NCI-H82 treated with DMSO at 0.1 percent for 48 hours (cell line): ENCODE measurements at regions not wholly inside any gene's neighbourhood (a gene's known extent, or its start where the extent isn't known, plus 50 kb on each side); places are given as distances from the start of the nearest gene placed in this dataset.

ENCODE experiments used
- DNase-seq: peaks from one replicate; lab custom pipeline; 2025; ENCODE audit not compliant: unreplicated experiment; lab: John Stamatoyannopoulos, UW

DNA sequence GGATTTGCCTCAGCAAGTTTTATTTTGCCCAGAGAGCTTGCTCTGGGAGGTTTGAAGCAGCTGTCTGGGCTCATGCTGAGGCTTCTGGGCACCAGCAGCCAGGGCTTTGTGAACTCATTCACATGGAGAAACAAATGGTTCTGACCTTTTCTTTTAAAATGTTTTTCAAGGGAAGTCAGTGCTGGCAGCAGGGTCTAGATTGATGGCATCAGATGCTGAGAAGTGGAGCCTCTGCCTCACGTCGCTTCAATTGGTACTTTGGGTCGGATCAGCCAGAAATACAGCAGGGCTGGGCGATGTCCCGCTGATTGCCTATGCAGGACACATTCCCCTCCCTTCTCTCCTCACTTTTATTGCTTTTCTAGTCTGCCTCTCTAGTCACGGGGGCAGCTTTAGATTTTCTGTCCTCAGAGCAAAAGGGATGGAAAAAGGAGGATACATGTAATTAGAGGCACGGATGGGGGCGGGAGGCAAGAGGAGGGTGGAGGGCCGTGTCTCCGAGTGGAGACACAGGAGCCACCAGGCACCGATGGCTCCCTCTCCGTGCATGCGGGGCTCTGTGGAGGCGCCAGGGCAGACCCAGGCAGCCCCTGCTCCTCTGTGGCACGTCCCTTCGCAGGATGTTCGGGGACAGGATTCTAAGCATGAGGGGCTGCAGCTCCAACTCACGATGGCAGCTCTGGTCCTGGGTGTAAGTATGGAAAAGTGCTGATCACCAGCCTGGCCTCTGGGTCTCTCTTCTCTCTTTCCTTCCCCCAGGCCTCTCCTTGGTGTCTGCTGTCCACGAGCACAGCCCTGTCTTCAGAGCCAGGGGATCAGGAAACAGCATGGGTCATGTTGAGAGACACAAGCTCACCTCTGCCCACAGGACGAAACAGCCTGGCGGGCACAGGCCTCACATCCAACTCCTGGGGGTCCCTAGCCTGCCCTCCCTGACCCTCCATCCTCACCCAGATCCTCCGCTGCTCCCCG is 116.1 kb downstream of the FAM43A start:
- DNase-seq, result no peak

DNA sequence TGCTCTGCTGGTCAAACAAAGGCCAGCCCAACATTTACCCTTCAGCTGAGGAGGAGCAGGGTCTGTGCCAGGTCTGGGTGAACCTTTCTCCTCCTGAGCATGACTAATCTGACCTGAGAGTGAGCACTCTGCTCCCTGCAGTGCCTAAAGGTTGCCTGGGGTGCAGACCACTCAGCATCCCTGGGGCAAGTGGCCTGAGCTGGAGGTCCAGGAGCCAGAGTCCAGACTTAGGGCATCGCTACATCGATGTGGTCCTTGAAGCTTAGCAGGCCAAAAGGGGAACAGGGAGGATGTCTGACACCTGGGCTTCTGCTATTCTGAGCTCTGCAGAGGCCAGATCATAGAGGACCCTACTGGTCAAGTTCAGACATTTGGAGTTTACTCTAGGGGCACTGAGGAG is 119.1 kb downstream of the FAM43A start:
- no peak for DNase-seq

DNA sequence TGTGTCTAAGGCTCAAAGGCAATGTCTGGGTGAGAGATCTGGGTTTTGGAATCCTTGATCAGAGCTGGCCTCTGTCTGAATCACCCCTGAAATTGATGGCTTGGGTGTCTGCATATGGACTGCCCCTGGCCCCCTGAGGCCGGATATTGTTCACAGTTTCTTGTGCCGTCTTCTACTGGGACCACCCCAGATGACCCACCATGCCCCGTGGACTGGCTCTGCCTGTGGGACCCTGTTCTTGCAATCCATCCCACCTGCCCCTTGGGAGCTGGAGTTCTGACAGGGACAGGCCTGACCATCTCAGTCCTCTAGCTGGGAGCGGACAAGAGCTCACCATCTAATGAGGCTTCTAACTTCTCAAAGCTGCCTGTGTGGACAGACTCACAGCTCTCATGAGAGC is 119.9 kb downstream of the FAM43A start:
- DNase-seq, result no peak

DNA sequence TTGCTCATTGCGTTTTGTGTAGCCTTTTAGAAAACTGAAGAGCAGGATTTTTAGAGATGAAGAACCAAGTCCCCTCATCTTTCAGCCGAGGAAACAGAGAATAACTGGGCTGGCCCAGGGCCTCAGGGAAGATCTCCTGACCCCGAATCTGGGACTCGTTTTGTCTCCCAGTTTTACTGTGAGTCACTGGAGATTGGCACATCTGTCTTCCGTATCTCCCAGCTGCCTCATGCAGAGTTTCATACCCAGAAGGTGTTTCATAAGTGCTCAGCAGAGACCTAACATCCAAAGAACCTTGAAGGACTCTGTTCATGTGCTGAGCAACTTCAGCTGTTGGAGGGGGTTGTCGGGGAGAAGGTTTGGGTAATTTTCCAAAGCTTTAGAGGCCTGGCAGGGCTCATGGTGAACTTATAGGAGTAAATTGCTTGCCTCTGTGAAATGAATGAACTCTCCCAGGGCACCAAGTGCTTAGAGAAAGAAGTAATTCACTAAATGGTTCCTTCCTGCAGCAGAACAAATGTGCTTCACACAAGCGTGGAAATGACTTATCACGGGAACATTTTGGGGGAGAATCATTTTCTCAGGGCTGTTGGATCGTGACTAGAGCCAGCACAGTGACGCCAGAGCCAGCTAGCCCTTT is 121.4 kb downstream of the FAM43A start:
- no peak for DNase-seq

DNA sequence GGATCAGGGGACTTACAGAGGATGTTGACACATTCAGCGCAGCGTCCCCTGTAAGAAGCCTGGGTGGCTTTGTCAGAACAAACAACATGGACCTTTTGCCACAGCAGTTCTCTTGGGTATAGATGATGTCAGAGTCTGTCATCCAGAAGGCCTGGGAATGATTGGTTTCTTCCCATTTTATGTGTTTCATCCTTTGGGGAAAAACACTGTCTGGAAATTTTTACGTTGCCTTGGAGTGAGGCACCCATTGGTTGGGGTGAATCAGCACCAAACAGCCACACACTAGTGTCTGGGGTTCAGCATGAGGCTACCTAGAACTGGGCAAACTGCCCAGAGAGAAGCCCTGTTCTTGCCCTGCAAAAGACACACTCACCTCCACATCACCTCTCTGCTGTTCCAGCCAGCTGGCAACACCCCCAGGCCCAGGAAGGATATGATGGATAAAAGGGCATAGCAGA is 123.0 kb downstream of the FAM43A start:
- no peak for DNase-seq

DNA sequence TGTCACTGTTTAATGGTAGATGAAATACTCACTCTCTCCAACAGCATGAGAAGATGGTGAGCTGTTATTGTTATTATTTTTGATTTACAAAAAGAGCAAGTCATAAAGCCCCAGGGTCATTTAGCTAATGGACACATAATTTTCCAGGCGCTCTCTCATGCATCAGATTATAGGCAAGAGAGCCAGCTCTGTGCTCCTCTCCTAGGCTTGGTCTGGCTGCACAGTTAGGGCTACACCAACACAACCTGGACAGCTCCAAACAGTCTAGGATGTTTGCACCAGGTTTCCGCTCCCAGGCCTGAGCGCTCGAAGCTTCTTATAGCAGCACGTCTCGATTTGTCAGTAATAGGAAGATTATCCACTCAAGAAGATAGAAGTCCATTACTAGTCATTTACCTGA is 123.7 kb downstream of the FAM43A start:
- DNase-seq, result no peak

DNA sequence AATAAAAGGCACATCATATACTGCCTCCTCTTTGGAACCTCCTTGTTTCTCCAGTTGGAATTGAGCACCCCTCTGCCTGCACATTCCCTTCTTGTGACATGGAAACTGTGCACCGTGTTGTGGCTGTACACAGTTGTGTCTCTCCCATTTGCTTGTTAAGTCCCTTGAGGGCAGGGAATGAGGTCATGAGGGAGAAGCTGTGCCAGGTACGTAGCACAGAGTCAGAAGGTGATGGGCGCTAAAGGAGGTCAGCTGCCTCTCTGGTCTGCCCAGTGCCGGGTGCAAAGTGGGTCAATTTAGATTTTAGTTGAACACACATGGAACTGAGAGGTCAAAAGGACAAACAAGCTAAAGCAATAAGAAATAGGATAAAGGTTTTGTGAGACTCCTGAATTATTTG is 124.4 kb downstream of the FAM43A start:
- DNase-seq, result no peak

DNA sequence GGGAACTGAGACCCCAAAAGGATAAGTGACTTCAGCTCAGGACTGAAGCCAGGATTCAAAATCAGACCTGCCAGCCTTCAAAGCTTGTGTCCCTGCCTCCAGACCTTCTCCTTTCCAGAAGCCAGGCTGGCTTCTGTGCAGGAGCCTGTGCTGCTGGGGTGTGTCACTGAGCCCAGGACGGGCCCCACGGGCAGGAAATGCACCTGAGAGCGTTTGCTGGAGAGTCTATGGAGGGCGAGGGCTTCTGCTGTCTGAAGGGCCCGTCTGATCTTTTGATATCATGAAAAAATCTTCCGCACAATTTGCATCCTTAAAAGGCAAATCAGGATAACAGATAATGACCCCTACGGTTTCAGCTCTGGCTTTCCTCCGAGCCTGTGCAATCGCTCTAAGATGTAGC is 125.4 kb downstream of the FAM43A start:
- DNase-seq, result no peak

DNA sequence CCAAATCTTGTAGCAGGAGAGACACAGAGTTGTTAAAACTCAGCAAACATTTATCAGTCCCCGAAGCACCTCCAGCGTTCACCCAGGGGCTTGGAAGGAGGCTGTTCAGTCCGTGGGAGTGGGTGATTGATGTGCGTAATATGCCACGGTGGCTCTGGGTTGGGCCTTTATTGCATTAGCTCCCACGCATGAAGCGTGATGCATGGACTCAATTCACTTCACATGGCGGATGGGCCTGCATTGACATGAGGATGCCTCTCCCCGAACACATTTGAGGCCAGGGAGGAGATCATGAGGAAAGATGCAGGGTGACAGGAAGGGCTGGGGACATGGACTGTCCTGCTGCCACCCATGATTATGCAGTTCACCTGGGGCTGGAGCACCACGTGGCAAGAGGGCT is 126.5 kb downstream of the FAM43A start:
- no peak for DNase-seq

DNA sequence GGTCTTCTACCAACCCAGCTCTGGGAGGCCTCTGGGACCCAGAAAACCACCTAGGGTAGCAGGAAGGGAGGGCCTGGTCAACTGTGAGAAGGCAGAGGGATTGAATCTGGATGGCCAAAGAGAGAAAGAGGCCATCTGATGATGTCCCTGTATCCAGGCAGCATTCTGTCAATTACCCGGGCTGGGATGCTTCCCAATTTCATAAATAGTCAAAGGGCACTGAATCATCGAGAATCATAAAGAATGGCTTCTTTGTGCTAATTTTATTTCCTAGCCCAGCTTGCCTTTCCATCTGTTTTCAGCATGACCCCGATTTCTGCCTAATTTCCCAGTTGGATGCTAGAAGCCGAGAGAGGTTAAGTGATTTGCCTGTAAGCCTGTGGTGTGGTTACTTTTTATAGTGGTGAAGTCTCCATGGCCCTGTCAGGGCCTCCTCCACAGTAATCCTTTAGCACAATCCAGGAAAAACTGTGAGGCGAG is 129.2 kb downstream of the FAM43A start:
- no peak for DNase-seq

DNA sequence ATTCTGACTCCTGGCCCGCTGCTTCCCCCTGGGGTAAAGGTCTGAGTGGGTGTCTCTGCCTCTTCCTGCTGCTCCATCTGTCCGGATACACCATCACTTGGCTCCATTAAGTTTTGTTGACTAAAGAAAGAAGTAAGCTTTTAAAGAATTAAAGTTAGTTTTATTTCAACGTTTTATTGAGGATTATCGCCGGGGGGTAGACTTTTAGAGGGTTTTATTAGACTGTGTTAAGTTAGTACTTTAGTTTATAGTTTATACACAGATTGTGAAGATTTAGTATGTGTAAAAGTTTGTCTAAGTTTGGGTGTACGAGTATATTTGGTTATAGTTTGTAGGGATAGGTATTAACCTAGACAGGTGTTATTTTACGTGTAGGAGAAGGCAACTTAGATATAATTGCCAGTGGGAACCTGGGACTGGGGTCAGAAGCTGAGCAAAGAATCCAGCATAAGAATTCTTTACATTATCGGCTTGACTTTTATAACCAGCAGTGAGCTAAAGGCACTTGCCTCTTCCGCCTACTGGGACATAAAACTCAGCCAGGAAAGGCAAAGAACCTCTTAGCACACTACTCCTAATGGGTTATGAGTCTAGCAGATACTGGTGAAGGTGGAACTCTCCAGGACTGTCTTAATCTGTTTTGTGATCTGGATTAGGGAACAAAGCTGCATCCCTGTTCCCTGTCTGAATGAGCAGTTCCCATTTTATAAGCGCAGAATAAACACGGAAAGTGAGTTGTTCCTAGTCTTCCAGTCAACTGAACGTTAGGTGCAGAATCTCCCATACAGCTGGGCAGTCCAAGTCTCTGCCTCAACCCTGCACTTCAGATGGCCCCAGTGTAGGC is 131.3 kb downstream of the FAM43A start:
- DNase-seq, result peak; percentile 14

DNA sequence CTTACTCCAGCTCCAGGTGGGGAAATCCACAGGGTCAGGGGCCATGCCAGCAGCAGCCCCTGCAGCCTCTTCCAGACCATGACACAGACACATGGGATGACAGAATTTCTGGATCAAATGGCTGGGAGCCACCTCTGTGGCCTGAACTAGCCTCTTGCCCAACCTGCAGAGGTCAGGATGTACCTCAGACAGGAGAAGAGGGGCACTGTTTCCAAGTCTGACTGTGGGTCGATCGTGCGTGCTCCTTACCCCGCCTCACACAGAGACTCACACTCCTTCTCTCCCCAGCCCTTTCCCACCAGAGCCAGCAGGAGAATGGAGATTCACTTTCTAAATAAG is 131.9 kb downstream of the FAM43A start:
- no peak for DNase-seq

DNA sequence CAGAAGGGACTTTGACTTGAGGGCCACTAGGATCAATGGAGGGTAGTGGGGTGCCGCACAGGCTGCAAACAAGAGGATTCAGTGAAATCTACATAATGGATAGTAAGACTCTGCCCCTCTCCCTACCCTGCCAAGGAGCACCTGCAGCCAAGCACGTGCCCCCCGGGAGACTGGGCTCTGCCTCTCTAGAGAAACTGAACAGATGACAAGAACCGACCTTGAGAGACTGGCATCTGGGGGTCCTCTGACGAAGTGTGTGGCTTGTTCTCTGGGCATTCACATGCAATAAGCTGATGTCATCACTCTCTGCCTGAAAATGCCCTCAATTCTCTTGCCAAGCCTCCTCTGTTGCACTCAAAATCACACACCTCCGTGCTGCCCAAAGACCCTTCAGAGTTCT is 132.3 kb downstream of the FAM43A start:
- DNase-seq, result no peak

DNA sequence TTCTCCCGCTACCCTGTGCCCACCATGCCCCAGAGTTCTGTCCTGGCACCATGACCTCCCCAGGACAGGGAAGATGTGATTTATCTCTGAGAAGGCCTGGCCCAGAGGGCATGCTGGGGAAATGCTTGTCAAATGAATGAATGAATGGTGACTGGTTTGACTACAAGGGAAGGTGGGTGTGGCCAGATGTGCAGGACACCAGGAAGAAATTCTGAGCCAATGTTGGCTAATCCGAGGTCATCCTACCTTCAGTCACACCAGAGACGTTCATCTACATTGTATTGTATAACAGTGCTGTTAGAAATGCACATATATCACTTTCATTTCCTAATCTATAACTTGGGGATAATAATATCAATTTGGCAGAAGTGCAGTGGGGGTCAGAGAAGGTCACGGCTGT is 138.4 kb downstream of the FAM43A start:
- DNase-seq, result no peak

DNA sequence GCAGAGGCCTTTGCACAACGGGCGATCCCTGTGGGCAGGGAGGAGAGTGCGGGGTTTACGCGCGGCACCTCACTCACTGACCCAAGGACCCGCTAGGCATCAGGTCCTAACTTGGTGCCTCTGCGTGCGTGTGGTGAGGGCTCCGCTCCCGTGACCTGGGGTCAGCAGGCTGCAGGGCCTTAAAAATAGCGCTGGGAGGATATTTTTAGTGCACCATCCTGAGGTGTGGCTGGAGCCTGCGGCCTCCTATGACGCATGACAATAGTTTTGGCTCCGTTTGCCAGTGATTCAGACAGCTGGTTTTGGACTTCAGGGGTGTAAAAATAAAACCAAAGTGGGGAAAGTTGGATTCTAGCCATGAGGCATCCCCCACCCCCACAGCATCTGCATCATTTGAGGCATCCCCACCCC is 139.0 kb downstream of the FAM43A start:
- no peak for DNase-seq

DNA sequence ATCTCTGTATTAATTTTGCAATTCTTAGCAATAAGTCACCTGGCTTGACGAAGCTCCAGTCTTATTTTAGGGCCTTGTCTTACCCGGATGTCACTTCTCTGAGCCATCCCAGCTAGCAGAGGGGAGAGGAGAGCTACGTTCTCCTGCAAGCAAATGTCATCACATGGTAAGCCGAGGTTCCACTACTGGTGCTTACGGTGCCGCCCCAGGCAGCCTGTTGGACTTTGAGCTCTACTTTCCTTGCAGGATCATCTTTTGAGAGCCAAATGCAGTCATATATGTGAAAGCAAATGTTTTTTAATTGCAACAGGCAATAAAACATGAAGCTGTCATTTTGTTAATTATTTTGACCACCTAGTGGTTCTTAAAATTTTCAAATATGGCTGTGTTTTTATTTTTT is 140.9 kb downstream of the FAM43A start:
- DNase-seq, result no peak

DNA sequence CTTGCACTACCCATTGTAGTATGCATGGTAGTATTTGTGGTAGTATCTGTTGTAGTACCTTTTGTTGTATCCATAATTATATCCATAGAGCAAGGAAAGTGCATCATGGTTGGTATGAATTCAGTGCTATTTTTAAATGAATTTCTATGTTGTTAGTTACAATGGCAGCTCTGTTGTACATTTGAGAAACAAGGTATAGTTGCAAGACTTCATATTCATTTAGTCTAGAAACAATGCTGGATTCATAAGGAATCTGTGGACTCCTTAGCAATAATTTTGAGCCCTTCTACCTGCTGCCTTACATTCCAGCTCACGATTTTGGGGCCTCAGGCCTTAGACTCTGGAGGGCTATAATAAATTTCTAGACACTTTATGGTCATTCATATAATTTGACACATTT is 141.8 kb downstream of the FAM43A start:
- no peak for DNase-seq

DNA sequence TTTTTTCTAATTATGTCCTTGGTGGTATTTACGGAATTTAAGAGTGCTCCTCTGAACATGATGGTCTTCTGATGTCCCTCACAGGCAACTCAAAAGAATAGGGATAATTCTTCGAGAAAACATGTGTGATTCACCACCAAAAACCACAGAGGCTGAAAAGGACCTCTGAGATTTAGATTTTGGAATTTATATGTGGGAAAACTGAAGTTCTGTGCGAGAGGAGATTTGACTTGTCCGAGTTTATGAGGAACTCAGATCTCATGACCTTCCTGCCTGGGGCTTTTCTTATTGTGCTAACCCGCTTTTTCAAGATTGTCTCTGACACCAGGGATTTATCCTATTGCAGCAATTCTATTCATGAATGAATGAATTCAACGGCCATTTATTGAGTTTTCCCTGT is 142.4 kb downstream of the FAM43A start:
- no peak for DNase-seq

DNA sequence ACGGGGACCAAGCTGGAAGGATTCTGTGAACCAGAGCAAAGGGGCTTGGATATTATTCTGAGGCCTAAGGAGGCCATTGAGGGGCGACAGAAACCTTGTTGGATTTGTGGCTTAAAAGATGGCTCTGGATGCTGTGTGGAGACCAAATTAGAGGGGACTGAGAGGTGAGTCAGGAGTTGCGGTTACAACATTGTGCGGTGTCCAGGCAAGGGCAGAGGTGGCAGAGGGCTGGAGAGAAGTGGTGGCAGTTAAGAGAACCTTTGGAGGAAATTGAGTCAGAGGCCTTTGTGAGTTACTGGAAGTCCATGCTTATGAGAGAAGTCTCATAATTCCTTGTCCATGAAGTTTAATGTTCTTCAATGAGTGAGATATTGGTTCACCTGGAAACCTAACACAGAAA is 143.2 kb downstream of the FAM43A start:
- DNase-seq, result no peak

DNA sequence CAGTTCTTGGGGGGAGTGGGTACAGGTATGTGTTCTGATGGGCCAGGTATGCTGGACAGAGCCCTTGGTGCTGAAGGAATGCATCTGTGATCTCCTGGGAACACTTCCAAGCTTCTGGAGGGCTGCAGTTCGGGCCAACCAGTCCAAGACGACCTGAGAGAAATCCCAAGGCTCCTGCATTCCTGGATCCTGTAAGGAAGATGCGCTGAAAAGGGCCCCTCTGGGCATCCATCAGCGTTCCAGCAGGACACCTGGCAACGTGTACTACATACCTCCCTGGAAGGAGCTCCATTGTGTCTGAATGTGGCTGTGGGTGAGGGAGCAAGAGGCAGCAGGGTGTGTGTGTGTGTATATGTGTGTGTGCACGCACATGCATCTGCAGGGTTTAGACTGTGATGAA is 144.7 kb downstream of the FAM43A start:
- no peak for DNase-seq

DNA sequence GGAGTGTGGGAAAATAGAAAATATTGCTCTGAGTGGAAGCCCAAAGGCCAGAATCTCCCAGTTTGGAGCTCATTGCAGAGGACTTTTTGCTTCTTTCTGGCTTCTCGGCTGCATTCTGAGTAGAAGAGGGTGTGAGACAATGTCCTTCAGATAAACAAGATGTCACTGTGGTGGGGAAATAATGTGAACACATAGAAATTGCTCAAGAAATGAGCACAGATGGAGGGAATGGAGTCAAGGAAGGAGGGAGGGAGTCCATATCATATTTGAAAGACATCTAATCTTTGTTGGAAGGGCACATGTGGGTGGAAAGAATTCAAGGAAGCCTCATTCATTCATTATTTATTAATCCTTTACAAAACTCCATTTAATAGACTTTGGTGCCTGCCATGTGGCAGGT is 145.3 kb downstream of the FAM43A start:
- DNase-seq, result no peak
